ENCODE measurements at regions not wholly inside any gene's neighbourhood (a gene's known extent, or its start where the extent isn't known, plus 50 kb on each side); places are given as distances from the start of the nearest gene placed in this dataset.

GRCh38 chr11:33957304-33957917 lies 65.5 kb upstream of the LMO2 start:
- Histone ChIP-seq H3K27ac (no peak overlapping the region), H3K4me3 (no peak overlapping the region), H3K27me3 (replicated peaks; ENCODE audit: insufficient read depth) (peaks cover 2% of the 10 kb centered on the region), H3K9me3 (no peaks in the 10 kb centered on the region), H3K36me3 (no peaks in the 10 kb centered on the region), H3K4me1 (replicated peaks) (no peaks in the 10 kb centered on the region)
- intact Hi-C loops (cut with DNase I): no loop called here
- DNase-seq (ENCODE audit: low spot score): no peak
- 78% methylated on average over 6 of the region's 6 CpGs for WGBS
- no peak for TF ChIP-seq CTCF (IDR thresholded peaks at IDR 0.05)
- TF ChIP-seq POLR2AphosphoS5 (IDR thresholded peaks at IDR 0.05): no peak
- TF ChIP-seq POLR2A (IDR thresholded peaks at IDR 0.05): no peak

- Histone ChIP-seq H3K9me3 (no peaks in the 10 kb centered on the region), H3K27me3 (replicated peaks; ENCODE audit: insufficient read depth) (peaks cover 2% of the 10 kb centered on the region), H3K4me3 (no peak overlapping the region), H3K27ac (no peak overlapping the region), H3K36me3 (no peaks in the 10 kb centered on the region), H3K4me1 (replicated peaks) (no peaks in the 10 kb centered on the region)
- no peak for DNase-seq (ENCODE audit: low spot score)
- intact Hi-C loops (cut with DNase I): no loop called here
- TF ChIP-seq POLR2A (IDR thresholded peaks at IDR 0.05): no peak
- TF ChIP-seq POLR2AphosphoS5 (IDR thresholded peaks at IDR 0.05): no peak
- TF ChIP-seq CTCF (IDR thresholded peaks at IDR 0.05): no peak
- WGBS: 85% methylated on average over 3 of the region's 3 CpGs
Measured at GRCh38 chr11:33956611-33957010, 64.7 kb upstream of the LMO2 start.

GRCh38 chr11:33953289-33953688 lies 61.4 kb upstream of the LMO2 start:
- Histone ChIP-seq H3K9me3 (no peaks in the 10 kb centered on the region), H3K4me3 (no peak overlapping the region), H3K27ac (no peak overlapping the region), H3K4me1 (replicated peaks) (no peaks in the 10 kb centered on the region), H3K36me3 (no peaks in the 10 kb centered on the region), H3K27me3 (replicated peaks; ENCODE audit: insufficient read depth) (no peaks in the 10 kb centered on the region)
- no peak for DNase-seq (ENCODE audit: low spot score)
- TF ChIP-seq POLR2A (IDR thresholded peaks at IDR 0.05): no peak
- TF ChIP-seq POLR2AphosphoS5 (IDR thresholded peaks at IDR 0.05): no peak
- TF ChIP-seq CTCF (IDR thresholded peaks at IDR 0.05): no peak
- WGBS: 74% methylated on average over 5 of the region's 5 CpGs
- intact Hi-C loops (cut with DNase I): no loop called here

GRCh38 chr11:33952805-33953204 lies 60.9 kb upstream of the LMO2 start:
- intact Hi-C loops (cut with DNase I): no loop called here
- H3K36me3 ChIP-seq: no peaks in the 10 kb centered on the region
- DNase-seq (ENCODE audit: low spot score): no peak
- H3K9me3 ChIP-seq: no peaks in the 10 kb centered on the region
- no peaks in the 10 kb centered on the region for H3K27me3 ChIP-seq (replicated peaks; ENCODE audit: insufficient read depth)
- H3K4me1 ChIP-seq (replicated peaks): no peaks in the 10 kb centered on the region
- TF ChIP-seq POLR2A (IDR thresholded peaks at IDR 0.05) (no peak), CTCF (IDR thresholded peaks at IDR 0.05) (no peak), POLR2AphosphoS5 (IDR thresholded peaks at IDR 0.05) (no peak)
- H3K4me3 ChIP-seq: no peak overlapping the region
- H3K27ac ChIP-seq: no peak overlapping the region
- WGBS: 88% methylated on average over 5 of the region's 5 CpGs

GRCh38 chr11:33949252-33949913 lies 57.5 kb upstream of the LMO2 start:
- DNase-seq (ENCODE audit: low spot score): no peak
- Histone ChIP-seq H3K27ac (no peak overlapping the region), H3K27me3 (replicated peaks; ENCODE audit: insufficient read depth) (no peaks in the 10 kb centered on the region), H3K4me1 (replicated peaks) (no peaks in the 10 kb centered on the region), H3K36me3 (no peaks in the 10 kb centered on the region), H3K9me3 (no peaks in the 10 kb centered on the region), H3K4me3 (no peak overlapping the region)
- TF ChIP-seq CTCF (IDR thresholded peaks at IDR 0.05) (no peak), POLR2A (IDR thresholded peaks at IDR 0.05) (no peak), POLR2AphosphoS5 (IDR thresholded peaks at IDR 0.05) (no peak)
- intact Hi-C loops (cut with DNase I): no loop called here
- WGBS: 86% methylated on average over 8 of the region's 8 CpGs
